AG10803 (cell line): ENCODE measurements at regions not wholly inside any gene's neighbourhood (a gene's known extent, or its start where the extent isn't known, plus 50 kb on each side); places are given as distances from the start of the nearest gene placed in this dataset.

ENCODE experiments used
- DNase-seq: peaks from one replicate; pipeline ENCODE4 v3.0.0; 2010; ENCODE audit warnings: low read depth
- H3K4me3 ChIP-seq: 2 replicates; pipeline ENCODE4 v1.5.1; 2011; ENCODE audit warnings: mild to moderate bottlenecking, low read length, control low read depth
- TF ChIP-seq, protein P1 (sequence below): conservative IDR thresholded peaks from 2 replicates; pipeline ENCODE4 v1.5.1; 2011; ENCODE audit warnings: mild to moderate bottlenecking, low read length, control low read depth, inconsistent platforms

DNA sequence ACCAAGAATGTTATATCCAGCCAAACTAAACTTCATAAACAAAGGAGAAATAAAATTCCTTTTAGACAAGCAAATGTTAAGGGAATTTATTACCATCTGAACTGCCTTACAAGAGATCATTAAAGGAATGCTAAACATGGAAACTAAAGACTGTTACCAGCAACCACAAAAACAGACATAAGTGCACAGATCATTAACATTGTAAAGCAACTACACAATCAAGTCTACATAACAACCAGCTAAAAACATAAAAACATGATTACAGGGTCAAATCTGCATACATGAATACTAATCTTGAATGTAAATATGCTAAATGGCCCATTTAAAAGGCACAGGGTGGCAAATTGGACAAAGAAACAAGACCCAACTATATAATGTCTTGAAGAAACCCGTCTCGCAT is 211.0 kb upstream of the PBX1 start:
- TF ChIP-seq, protein P1, sequence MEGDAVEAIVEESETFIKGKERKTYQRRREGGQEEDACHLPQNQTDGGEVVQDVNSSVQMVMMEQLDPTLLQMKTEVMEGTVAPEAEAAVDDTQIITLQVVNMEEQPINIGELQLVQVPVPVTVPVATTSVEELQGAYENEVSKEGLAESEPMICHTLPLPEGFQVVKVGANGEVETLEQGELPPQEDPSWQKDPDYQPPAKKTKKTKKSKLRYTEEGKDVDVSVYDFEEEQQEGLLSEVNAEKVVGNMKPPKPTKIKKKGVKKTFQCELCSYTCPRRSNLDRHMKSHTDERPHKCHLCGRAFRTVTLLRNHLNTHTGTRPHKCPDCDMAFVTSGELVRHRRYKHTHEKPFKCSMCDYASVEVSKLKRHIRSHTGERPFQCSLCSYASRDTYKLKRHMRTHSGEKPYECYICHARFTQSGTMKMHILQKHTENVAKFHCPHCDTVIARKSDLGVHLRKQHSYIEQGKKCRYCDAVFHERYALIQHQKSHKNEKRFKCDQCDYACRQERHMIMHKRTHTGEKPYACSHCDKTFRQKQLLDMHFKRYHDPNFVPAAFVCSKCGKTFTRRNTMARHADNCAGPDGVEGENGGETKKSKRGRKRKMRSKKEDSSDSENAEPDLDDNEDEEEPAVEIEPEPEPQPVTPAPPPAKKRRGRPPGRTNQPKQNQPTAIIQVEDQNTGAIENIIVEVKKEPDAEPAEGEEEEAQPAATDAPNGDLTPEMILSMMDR: no peak
- no peak for DNase-seq
- no peak overlapping the region for H3K4me3 ChIP-seq

DNA sequence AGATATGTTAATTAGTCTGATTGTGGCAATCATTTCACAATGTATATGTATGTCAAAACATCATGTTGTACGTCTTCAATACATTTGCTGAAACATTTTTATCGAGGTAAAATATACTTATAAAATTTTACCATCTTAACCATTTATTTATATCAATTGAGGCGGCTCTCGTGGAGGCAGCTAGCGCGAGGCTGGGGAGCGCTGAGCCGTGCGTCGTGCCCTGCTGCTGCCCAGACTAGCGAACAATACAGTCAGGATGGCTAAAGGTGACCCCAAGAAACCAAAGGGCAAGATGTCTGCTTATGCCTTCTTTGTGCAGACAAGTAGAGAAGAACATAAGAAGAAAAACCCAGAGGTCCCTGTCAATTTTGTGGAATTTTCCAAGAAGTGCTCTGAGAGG is 202.5 kb upstream of the PBX1 start:
- DNase-seq: no peak
- H3K4me3 ChIP-seq: no peak overlapping the region
- TF ChIP-seq, protein P1: no peak

DNA sequence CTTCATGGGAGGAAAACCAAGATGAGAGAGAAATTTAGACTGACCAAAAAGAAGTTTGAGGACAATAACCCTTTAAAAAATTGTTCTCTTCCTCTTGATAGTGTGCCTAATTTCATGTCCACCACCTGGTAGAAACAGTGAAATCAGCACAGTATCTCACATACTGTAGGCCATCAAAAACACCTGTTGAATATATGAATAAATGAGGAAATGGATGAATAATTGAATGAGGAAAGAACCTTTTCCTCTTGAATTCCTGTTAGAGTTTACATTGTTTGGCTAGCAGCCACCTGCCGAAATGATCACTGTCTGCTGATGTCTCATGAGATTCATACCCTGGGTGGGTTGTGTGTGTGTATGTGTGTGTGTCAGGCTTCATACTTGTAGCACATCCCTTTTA is 198.7 kb upstream of the PBX1 start:
- TF ChIP-seq, protein P1: no peak
- H3K4me3 ChIP-seq: no peak overlapping the region
- no peak for DNase-seq

DNA sequence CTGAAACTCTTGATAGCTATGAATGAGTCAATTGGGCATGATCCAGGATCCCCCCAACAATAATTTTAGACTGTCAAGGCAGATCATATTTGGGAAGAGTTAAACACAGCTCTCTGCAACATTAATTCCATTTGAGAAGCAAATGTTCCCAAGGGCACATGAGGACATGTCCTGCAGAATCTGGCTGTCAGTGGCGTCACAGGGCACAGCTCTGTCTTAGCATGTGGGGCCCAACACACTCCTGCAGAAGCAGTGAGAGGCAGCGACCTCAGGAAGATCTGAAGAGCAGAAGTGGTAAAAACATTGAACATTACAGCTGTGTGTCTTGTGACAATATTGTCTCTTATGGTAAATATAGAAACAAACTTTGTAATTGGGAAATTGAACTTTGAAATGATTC is 197.1 kb upstream of the PBX1 start:
- H3K4me3 ChIP-seq: no peak overlapping the region
- TF ChIP-seq, protein P1: no peak
- DNase-seq: no peak

DNA sequence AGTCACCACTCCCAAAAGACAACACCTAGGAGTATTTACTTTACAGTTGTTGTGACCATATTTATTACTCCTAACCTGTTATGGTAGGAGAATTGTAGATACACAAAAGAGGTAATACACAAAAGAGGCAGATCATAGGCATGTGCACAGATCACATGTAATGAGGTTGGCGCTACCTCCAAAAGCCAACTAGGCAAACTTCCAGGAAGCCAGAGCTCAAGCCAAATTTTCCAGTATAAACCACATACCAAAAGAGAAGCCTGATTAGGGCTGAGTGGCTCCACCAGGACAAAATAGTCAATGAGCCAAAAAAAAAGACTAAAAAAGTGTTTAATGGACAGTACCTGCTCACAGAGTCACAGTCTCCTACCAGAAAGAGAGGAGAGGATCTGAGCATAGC is 195.0 kb upstream of the PBX1 start:
- H3K4me3 ChIP-seq: no peak overlapping the region
- TF ChIP-seq, protein P1: no peak
- DNase-seq: no peak

DNA sequence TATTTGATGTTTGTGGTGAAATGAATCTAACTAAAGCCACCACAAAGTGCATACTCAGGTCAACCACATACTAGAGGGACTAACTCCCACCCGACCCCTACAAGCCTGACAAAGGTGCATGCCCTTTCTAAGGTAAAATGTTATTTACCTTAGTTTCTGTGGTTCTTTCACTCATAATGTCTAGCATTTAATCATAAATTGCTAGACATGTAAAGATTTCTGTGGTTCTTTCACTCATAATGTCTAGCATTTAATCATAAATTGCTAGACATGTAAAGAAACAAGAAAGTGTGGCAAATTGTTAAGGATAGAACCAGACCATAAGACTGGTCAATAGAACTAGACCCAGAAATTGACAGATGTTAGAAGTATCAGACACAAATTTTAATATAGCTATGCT is 193.0 kb upstream of the PBX1 start:
- no peak for DNase-seq
- TF ChIP-seq, protein P1: no peak
- H3K4me3 ChIP-seq: no peak overlapping the region

DNA sequence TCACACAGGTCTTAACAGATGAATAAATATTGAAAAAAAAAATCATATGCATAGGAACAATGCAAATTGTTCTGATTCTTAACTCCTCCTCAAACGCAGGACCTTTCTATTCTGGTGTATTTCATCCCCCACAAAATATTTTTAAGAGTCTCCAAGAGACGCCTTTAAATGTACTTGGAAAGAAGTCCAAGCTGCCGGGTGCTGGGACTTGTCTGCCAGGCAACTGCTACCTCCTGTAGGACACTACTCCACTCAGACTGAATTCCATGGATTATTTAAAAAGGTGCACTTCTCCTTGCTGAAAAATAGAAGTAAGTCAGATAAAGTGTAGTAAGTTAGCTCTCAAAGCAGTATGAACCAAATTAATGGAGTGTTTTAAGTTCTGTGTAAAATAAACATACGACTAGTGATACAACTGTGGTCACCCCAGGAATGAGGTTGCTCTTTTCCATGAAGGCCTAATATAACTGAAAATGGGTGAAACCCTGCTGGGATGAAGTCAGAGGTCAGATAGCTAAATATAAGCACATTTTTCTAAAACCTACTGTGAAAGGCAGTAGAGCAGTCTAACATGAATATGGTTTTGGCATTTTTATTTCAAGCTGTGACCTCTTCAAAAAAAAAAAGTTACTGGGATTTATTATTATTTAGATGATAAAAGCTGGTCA is 189.2 kb upstream of the PBX1 start:
- H3K4me3 ChIP-seq: no peak overlapping the region
- no peak for DNase-seq
- TF ChIP-seq, protein P1: no peak
